ENCODE measurements at regions not wholly inside any gene's neighbourhood (a gene's known extent, or its start where the extent isn't known, plus 50 kb on each side); places are given as distances from the start of the nearest gene placed in this dataset.

DNA sequence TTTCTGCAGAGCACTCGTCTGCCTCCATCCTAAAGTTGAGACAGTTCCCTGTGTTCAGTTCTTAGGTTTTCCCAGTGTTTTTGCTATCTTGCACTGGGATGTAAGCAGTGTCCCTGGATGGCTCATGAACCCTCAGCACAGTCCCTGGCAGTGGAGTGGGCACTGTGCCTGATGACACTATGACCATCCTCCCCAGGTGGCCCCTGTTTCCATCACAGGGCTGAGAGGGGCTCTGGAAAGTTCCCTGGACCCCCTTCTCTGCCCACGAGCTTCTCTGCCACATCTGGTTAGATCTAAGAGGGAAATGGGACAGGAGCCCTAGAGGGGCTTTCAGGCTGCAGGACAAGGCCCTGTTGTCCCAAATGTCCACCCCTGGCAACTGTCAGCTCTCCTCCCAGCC, 249.8 kb upstream of the SFSWAP start:
- no peak for TF ChIP-seq GATA3 (IDR thresholded peaks at IDR 0.05; ENCODE audit: low read depth, low read length)
- TF ChIP-seq GATA2 (IDR thresholded peaks at IDR 0.05; ENCODE audit: low read depth, low read length), result no peak

DNA sequence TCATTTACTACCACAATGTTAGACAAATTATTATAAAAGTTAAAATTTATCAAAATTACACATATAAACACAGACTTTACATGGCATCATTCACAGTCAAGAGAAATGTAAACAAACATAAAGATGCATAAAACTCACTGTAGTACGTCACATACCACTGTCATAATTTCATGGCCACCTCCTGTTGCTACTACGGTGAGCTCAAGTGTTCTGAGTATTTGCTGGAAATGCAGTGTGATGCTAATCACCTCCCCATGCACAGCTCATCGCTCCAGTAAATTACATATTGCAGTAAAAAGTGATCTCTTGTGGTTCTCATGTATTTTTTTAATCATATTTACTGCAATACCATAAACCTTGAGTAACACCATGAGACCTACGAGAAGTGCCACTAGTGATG, 247.7 kb upstream of the SFSWAP start:
- TF ChIP-seq GATA2 (IDR thresholded peaks at IDR 0.05; ENCODE audit: low read depth, low read length) (no peak), GATA3 (IDR thresholded peaks at IDR 0.05; ENCODE audit: low read depth, low read length) (no peak)

DNA sequence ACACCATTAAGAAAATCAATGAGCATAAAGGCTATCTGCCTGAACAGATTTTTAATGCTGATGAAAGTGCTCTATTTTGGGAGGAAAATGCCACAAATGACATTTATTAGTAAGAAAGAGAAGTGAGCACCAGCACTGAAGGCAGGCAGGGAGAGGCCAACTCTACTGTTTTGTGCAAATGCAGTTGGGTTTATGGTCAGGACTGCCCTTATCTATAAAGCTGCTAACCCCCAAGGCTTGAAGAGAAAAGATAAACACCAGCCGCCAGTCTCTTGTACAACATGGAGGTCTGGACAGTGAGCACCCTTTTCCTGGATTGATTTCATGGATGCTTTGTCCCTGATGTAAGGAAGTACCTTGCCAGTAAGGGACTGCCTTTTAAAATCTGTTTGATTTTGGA, 246.8 kb upstream of the SFSWAP start:
- TF ChIP-seq GATA3 (IDR thresholded peaks at IDR 0.05; ENCODE audit: low read depth, low read length) (no peak), GATA2 (IDR thresholded peaks at IDR 0.05; ENCODE audit: low read depth, low read length) (peak; percentile 21; the same call in 1 of the 2 replicates)

DNA sequence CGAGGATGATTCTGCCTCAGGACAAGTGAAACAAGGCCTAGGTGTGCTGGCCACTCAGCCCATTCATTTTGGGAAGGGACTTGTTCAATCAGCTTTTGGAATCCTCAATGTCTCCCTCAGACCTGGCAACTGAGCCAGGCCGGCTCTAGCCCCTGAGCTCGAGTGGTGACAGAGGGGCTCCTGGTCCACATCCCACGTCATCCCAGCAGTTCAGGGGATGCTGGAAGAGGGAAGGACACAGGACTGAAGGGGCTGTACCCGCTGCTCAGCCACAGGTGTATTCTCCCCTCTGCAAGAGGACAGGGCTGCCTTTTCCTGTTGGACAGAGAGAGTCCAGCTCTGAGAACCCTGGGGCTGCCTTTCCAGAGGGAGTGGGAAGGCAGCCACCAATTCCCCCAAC, 244.6 kb upstream of the SFSWAP start:
- TF ChIP-seq GATA2 (IDR thresholded peaks at IDR 0.05; ENCODE audit: low read depth, low read length) (no peak), GATA3 (IDR thresholded peaks at IDR 0.05; ENCODE audit: low read depth, low read length) (no peak)

DNA sequence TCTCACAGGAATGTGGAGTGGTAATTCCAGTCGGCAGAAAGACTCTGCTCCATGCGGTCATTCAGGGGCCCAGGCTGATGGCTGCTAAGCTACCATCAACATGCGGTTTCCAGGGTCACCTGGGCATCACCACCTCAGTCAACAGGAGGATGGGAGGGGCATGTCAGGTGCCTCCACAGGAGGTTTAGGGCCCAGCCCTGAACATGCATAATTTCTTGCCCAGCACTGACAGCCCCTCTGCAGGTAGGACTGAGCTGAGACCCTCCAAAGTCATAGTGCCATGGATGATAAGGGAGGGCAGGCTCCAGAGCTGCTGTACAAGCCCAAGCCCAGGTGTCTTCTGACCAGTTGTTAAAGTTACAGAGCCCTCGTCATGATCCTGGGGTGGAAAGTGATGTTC, 244.0 kb upstream of the SFSWAP start:
- TF ChIP-seq GATA2 (IDR thresholded peaks at IDR 0.05; ENCODE audit: low read depth, low read length) (no peak), GATA3 (IDR thresholded peaks at IDR 0.05; ENCODE audit: low read depth, low read length) (no peak)

DNA sequence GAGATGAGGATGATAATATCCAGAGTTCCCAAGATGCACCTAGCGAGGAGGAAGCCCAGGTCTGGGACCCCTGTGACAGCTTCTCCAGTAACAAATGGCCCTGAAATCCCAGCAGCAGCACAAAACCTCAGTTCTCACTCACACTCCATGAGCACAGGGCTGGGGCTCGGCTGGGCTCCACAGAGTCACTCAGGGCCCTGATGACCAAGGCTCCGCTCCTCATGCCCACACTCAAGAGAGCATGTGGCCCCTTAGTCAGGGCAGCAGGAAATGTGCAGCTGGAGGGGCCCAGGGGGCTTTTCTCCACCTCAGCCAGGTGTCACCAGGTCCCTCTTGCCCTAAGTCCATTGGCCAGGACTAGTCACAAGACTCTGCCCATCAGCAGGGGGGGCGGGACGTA, 242.7 kb upstream of the SFSWAP start:
- TF ChIP-seq GATA2 (IDR thresholded peaks at IDR 0.05; ENCODE audit: low read depth, low read length) (no peak), GATA3 (IDR thresholded peaks at IDR 0.05; ENCODE audit: low read depth, low read length) (no peak)

DNA sequence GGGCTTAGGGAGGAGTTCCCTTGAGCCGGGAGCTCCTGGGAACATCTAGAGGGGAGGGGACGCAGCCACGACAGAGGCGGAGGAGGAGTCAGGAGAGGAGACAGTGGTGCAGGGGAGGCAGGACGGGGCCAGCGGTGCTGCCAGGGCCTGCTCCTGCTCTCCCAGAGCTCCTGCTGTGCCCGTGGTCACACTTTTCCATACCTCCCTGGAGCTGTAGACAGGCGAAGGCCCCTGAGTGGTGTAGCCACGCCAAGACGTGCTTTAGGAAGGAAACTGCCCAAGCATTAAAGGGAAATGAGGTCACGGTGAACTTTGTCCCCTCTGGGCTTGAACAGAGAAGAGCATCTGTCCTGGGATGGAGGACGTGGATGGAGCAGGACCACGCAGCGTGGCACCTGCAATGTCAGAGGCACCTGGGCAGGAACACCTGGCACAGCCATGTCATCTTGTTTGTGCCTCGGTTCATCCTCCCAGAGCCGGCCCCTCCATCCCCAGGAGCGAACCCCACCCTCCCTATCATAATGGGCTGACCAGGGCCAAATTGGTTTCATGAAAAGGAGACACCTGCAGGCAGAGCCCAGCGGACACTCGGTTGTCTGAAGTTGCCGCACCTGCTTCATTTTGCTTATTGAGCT, 239.5 kb upstream of the SFSWAP start:
- TF ChIP-seq GATA3 (IDR thresholded peaks at IDR 0.05; ENCODE audit: low read depth, low read length), result no peak
- no peak for TF ChIP-seq GATA2 (IDR thresholded peaks at IDR 0.05; ENCODE audit: low read depth, low read length)

DNA sequence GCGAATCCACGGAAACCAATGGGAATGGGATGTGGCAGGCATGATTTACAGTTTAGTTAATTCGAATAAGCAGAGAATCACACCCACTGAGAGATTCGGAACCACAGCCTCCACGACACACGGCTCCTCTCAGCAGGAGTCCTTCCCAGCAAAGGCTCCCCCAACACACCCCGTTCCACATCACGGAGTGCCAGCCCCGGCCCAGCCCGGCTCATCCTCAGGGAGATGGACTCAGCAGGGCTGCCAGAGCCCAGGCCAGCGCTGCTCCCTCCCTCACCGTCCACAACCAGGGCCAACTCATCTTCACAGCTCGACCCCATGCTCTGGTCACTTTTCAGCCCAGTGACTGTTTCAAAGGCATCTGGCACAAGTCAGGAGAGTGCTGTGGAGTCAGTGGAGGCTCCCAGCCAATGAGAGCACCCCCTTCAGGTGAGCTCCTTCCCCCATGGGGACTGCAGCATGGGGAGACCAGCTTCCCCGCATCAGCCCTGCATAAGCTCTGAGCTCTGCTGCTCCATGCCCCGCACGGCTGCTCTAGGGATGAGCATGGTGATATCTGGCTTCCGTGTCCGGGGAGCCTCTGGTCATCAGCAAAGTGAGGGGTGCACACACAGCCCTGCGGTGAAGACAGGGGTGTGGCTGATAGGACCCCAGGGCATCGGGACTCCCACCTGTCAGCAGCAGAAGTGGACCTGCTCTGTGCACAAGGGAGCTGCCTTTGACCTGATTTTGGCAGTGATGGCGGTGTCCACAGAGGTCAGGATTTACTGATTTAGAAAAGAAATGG, 238.8 kb upstream of the SFSWAP start:
- TF ChIP-seq GATA2 (IDR thresholded peaks at IDR 0.05; ENCODE audit: low read depth, low read length) (no peak), GATA3 (IDR thresholded peaks at IDR 0.05; ENCODE audit: low read depth, low read length) (no peak)

DNA sequence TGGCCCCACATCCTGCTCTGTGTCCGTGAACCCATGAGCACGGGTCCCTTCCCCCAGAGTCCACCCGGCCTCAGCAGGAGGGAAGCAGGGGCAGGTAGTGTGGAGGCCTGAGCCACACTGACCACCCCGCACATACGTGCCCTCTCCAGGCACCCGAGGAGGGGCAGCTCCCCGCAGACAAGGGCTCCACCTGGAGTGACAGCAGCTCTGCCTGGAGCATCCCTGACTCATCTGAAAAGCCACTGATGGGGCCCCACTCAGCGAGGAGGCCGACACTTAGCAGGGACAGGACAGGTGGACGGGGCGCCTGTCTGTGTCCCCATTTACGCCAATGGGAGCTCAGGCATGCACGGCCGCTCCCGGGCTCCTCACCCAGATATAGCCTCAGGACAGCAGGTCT, 237.6 kb upstream of the SFSWAP start:
- TF ChIP-seq GATA2 (IDR thresholded peaks at IDR 0.05; ENCODE audit: low read depth, low read length) (no peak), GATA3 (IDR thresholded peaks at IDR 0.05; ENCODE audit: low read depth, low read length) (no peak)

DNA sequence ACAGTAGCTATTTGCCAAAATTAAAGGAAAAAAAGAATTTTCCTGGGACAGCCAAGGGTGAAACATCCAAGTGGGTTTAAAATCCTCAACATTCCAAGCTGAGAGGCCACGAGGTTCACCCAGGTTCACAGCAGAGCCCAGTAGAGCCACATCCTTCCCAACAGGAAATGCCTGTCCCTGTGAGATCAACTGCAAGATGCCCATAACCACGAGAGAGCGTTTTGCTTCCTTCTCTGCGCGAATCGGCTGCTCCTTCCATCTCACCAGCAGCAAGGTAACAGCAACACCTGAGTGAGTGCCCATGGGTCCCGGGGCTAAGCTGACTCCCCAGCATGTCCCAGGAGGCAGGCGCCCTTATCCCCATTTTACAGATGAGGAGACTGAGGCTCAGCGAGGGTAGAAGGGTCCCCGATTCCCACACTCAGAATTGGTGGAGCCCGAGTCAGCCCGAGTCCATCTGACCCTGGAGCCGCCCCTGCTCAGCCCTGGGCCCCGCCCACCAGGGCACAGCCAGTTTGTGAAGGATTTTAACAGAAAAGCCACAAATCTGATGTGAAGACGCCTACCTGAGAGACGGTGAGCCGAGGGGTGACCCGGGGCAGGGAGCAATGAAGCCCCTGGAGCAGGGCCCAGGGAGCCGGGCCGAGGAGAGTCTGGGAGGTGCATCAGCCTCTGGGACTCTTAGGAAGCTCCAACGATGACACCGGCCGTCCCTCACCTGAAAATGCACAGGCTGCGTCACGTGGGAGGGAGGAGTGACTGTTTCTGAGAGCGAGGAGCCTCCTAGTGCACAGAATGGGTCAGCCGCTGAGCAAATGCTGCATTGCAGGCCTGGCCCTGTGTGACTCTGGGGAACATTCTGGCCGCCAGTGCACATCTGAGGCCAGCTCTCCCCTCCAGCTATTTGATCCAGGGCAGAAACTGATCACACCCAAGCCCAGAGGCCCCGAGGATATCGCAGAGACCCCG, 236.9 kb upstream of the SFSWAP start:
- TF ChIP-seq GATA3 (IDR thresholded peaks at IDR 0.05; ENCODE audit: low read depth, low read length) (no peak), GATA2 (IDR thresholded peaks at IDR 0.05; ENCODE audit: low read depth, low read length) (no peak)

DNA sequence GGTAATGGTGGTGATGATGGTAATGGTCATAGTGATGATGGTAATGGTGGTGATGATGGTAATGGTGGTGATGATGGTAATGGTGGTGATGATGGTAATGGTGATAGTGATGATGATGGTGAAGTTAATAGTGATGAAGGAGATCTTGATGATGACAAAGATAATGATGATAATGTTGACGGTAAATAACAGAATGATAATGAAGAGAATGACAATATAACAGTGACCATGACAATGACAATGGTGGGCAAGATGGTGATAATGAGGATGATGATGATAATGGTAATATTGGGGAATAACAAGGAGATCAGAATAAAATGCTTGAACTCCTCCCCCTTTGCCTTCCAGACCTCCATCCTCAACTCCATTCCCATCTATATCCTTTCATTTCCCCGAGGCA, 233.3 kb upstream of the SFSWAP start:
- TF ChIP-seq GATA3 (IDR thresholded peaks at IDR 0.05; ENCODE audit: low read depth, low read length) (no peak), GATA2 (IDR thresholded peaks at IDR 0.05; ENCODE audit: low read depth, low read length) (no peak)

DNA sequence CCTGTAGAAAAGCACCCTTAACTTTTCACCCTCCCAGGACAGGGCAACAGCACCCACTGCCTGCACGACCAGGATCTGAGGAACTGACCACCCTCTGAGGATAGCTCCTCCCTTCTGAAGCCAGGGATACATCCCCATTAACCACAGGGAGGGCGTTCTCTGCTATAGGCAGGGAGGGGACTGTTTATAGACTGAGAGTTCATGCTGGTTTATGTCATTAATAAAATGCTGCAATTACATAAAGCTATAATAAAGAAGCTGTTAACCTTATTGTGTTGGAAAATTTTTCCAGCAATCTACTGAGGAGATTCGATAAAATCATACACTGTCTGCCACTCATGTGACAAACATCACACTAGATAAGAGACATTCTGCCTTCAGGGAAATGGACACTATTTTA, 232.4 kb upstream of the SFSWAP start:
- TF ChIP-seq GATA2 (IDR thresholded peaks at IDR 0.05; ENCODE audit: low read depth, low read length) (no peak), GATA3 (IDR thresholded peaks at IDR 0.05; ENCODE audit: low read depth, low read length) (no peak)

DNA sequence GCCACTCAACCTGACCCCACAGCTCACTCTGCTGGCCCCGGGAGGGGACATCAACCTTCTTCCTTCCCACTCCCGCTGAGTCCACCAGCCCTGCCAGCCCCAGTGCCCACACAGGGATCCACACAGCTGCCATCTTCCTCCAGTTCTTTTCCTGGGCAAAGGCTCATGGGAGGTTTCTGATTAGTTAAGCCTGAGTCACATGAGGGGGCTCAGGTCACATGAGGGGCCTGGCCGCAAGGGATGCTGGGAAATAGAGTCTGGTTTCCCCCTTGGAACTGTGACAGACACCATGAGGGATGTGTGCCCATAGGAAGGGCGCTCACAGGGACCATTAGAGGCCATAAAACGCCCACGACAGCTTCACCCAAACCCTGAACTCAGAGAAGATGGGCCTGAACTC, 228.7 kb upstream of the SFSWAP start:
- no peak for TF ChIP-seq GATA2 (IDR thresholded peaks at IDR 0.05; ENCODE audit: low read depth, low read length)
- TF ChIP-seq GATA3 (IDR thresholded peaks at IDR 0.05; ENCODE audit: low read depth, low read length), result no peak

DNA sequence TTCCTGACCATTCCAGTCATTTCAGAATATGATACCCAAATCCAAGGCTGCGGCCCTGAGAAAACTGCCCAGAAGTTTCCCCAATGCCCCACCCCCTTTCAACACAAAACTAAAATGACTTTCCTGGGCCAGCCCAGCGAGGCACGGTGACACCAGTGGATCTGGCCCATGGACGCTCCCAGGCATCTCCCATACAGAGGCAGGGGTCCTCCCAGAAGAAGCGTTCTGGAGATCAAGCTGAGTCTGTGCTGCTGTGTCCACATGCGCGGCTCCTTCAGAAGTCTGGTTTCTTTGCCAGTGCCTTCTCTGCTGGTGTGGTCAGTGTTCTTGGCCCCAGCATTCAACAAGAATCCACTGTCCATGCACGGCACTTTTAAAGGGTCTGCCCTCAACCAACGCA, 228.2 kb upstream of the SFSWAP start:
- no peak for TF ChIP-seq GATA2 (IDR thresholded peaks at IDR 0.05; ENCODE audit: low read depth, low read length)
- no peak for TF ChIP-seq GATA3 (IDR thresholded peaks at IDR 0.05; ENCODE audit: low read depth, low read length)
